Urinary bladder (tissue), 3 donors: ENCODE measurements at regions not wholly inside any gene's neighbourhood (a gene's known extent, or its start where the extent isn't known, plus 50 kb on each side); places are given as distances from the start of the nearest gene placed in this dataset.
A peak's percentile ranks its signal among the peaks of the same experiment; 100 is the strongest.

Experiments
- DNase-seq: peaks from one replicate; pipeline ENCODE4 v3.0.0-alpha.2; 2015; ENCODE audit errors: extremely low spot score
- H3K27ac ChIP-seq: one replicate; pipeline ENCODE4 v1.5.1; 2013; ENCODE audit warnings: low read depth, mild to moderate bottlenecking, moderate library complexity
- H3K36me3 ChIP-seq: one replicate; pipeline ENCODE4 v1.6.1; 2013; ENCODE audit warnings: mild to moderate bottlenecking, moderate library complexity; ENCODE audit not compliant: insufficient read depth
- H3K4me1 ChIP-seq: one replicate; pipeline ENCODE4 v1.6.1; 2013; ENCODE audit warnings: mild to moderate bottlenecking, moderate library complexity; ENCODE audit not compliant: insufficient read depth
- H3K4me3 ChIP-seq: one replicate; pipeline ENCODE4 v1.5.1; 2013; ENCODE audit warnings: low read depth, low read length
- WGBS: extraction: QIAGEN DNeasy Blood & Tissue Kit; methylation state at CpG from one replicate; pipeline ENCODE4 v1.1.7; 2013; 5-methylcytosine and 5-hydroxymethylcytosine counted together
- donor health status: healthy with polysubstance abuse.
- donor health status: healthy.

GRCh38 chr2:238972146-238972445, 124.2 kb downstream of the TWIST2 start:
- Histone ChIP-seq H3K36me3 (no peaks in the 10 kb centered on the region), H3K27ac (no peak overlapping the region), H3K4me3 (no peak overlapping the region), H3K4me1 (no peaks in the 10 kb centered on the region)
- 91% methylated on average over 6 of the region's 6 CpGs for WGBS
- no peak for DNase-seq

- DNase-seq: no peak
- 44% methylated on average over 6 of the region's 6 CpGs for WGBS
- Histone ChIP-seq H3K4me1 (no peaks in the 10 kb centered on the region), H3K27ac (no peak overlapping the region), H3K4me3 (no peak overlapping the region), H3K36me3 (no peaks in the 10 kb centered on the region)
Observed at GRCh38 chr2:238973038-238973739, 125.3 kb downstream of the TWIST2 start.

- no peak overlapping the region for H3K27ac ChIP-seq
- 34% methylated on average over 4 of the region's 4 CpGs for WGBS
Observed at GRCh38 chr2:238974081-238974480, 126.2 kb downstream of the TWIST2 start.

GRCh38 chr2:238974501-238975166, 126.7 kb downstream of the TWIST2 start:
- Histone ChIP-seq H3K4me1 (no peaks in the 10 kb centered on the region), H3K27ac (no peak overlapping the region), H3K36me3 (no peaks in the 10 kb centered on the region), H3K4me3 (no peak overlapping the region)
- WGBS: 55% methylated on average over 6 of the region's 6 CpGs
- no peak for DNase-seq

More at GRCh38 chr2:238974081-238974480, 126.2 kb downstream of the TWIST2 start:
- Histone ChIP-seq H3K4me1 (no peaks in the 10 kb centered on the region), H3K36me3 (no peaks in the 10 kb centered on the region), H3K4me3 (no peak overlapping the region)
- DNase-seq: no peak

GRCh38 chr2:238975408-238975807, 127.5 kb downstream of the TWIST2 start:
- H3K27ac ChIP-seq: no peak overlapping the region
- H3K4me1 ChIP-seq: no peaks in the 10 kb centered on the region
- no peak for DNase-seq
- no peaks in the 10 kb centered on the region for H3K36me3 ChIP-seq
- H3K4me3 ChIP-seq: no peak overlapping the region
- 78% methylated on average over 2 of the region's 2 CpGs for WGBS

GRCh38 chr2:238978497-238978896, 130.6 kb downstream of the TWIST2 start:
- no peak overlapping the region for H3K4me3 ChIP-seq
- no peaks in the 10 kb centered on the region for H3K4me1 ChIP-seq
- no peak for DNase-seq
- H3K27ac ChIP-seq: no peak overlapping the region
- no peaks in the 10 kb centered on the region for H3K36me3 ChIP-seq
- 93% methylated on average over 4 of the region's 4 CpGs for WGBS

GRCh38 chr2:238979636-238980035, 131.8 kb downstream of the TWIST2 start:
- 86% methylated on average over 4 of the region's 4 CpGs for WGBS
- DNase-seq: no peak
- Histone ChIP-seq H3K27ac (no peak overlapping the region), H3K36me3 (no peaks in the 10 kb centered on the region), H3K4me3 (no peak overlapping the region), H3K4me1 (no peaks in the 10 kb centered on the region)

- peak; percentile 55 for DNase-seq
- no peak overlapping the region for H3K4me3 ChIP-seq
- H3K36me3 ChIP-seq: no peaks in the 10 kb centered on the region
- H3K4me1 ChIP-seq: peaks cover 2% of the 10 kb centered on the region
- H3K27ac ChIP-seq: no peak overlapping the region
- WGBS: 43% methylated on average over 22 of the region's 22 CpGs
Observed at GRCh38 chr2:238985041-238985729, 137.3 kb downstream of the TWIST2 start.

GRCh38 chr2:238985931-238986446, 138.1 kb downstream of the TWIST2 start:
- 92% methylated on average over 30 of the region's 30 CpGs for WGBS
- no peaks in the 10 kb centered on the region for H3K36me3 ChIP-seq
- H3K4me3 ChIP-seq: no peak overlapping the region
- peaks cover 2% of the 10 kb centered on the region for H3K4me1 ChIP-seq
- no peak overlapping the region for H3K27ac ChIP-seq
- DNase-seq: no peak

GRCh38 chr2:238986491-238987351, 138.8 kb downstream of the TWIST2 start:
- WGBS: 94% methylated on average over 41 of the region's 41 CpGs
- no peak overlapping the region for H3K27ac ChIP-seq
- H3K4me3 ChIP-seq: no peak overlapping the region

GRCh38 chr2:238987352-238987981, 139.6 kb downstream of the TWIST2 start:
- 82% methylated on average over 14 of the region's 14 CpGs for WGBS
- Histone ChIP-seq H3K4me3 (no peak overlapping the region), H3K4me1 (peaks cover 2% of the 10 kb centered on the region), H3K27ac (no peak overlapping the region), H3K36me3 (no peaks in the 10 kb centered on the region)
- no peak for DNase-seq

More at GRCh38 chr2:238986491-238987351, 138.8 kb downstream of the TWIST2 start:
- DNase-seq: no peak
- Histone ChIP-seq H3K36me3 (no peaks in the 10 kb centered on the region), H3K4me1 (peaks cover 2% of the 10 kb centered on the region)

GRCh38 chr2:238988105-238988504, 140.2 kb downstream of the TWIST2 start:
- 68% methylated on average over 7 of the region's 7 CpGs for WGBS
- Histone ChIP-seq H3K36me3 (no peaks in the 10 kb centered on the region), H3K4me3 (no peak overlapping the region), H3K27ac (no peak overlapping the region), H3K4me1 (peaks cover 2% of the 10 kb centered on the region)
- no peak for DNase-seq

- Histone ChIP-seq H3K36me3 (no peaks in the 10 kb centered on the region), H3K27ac (no peak overlapping the region), H3K4me1 (peaks cover 2% of the 10 kb centered on the region), H3K4me3 (no peak overlapping the region)
- 93% methylated on average over 5 of the region's 5 CpGs for WGBS
- no peak for DNase-seq
Observed at GRCh38 chr2:238988752-238989151, 140.9 kb downstream of the TWIST2 start.
